CD4-positive, alpha-beta T cell treated with Interleukin-17A for 1 hour (primary cell): ENCODE measurements at regions not wholly inside any gene's neighbourhood (a gene's known extent, or its start where the extent isn't known, plus 50 kb on each side); places are given as distances from the start of the nearest gene placed in this dataset.
"Not testable (repeated sequence)": the region's sequence is repeated elsewhere in the genome, so short reads cannot be mapped to it uniquely, and the experiment has no call there.

Experiments used
- DNase-seq: peaks from one replicate; pipeline ENCODE4 v3.0.0-alpha.2; 2020

DNA sequence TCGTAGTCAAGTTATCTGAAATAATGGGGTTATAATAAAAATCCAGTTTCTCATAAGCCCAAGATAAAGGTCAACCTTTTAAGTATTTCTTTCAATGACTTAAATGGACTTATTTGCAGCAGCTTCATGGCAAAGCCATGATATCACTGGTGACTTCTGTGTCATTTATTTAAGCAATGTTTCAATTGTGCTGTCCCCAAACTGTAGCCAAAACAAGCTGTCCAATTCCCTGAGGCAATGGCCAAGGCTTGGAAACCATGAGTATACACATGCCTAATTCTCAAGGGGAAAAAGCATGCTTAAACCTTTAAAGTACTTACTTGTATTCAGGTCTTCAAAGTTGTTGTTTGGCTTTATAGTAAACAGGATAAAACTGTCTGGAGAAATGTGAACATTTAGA, 376.4 kb upstream of the TNC start:
- no peak for DNase-seq

DNA sequence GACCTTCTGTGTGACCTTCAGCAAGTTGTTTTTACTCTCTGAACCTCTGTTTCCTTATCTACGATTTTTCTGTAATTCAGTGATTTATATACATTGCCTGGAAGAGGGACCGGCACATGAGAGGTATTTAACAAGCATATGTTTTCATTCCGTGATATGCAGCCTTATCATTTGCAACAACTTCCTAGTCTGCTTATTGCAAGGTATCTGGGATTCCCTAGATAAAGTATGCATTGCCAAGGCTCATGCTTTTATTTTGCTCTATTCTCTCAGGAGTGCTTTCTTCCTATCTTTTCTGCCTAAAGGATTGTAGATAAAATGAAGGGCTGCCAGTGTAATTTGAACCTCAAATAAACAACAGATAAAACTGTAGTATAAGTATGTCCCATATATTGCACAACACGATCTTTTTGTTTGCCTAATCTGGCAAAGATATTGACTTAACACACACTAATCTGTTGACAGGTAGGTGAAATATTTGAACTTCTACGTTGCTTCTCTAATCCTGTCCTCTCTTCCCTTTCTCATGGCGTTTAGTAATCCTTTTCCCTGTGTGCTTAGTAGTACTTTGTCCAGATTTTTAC, 377.2 kb upstream of the TNC start:
- DNase-seq, result no peak

- no peak for DNase-seq
Measured at GRCh38 chr9:115495836-115496235, 377.9 kb upstream of the TNC start.

DNA sequence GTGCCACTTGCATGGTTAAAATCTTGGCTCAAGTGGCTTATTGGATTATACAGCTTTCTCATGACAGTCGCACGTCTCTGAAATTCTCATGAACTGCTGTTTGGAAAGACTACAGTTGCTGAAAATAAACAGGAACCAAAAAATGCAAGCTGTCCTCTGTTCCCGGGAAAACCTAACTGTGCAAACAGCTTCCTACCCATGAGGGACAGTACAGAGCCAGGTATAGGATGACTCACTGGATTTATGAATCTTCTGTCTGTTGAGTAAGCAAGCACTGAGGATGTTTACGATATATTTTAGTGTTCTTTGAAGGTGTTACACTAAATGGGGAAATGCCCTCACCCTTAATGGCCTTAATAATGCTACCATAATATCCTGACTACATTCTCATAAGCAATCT, 380.3 kb upstream of the TNC start:
- no peak for DNase-seq

GRCh38 chr9:115507148-115507547, 389.2 kb upstream of the TNC start:
- no peak for DNase-seq

DNA sequence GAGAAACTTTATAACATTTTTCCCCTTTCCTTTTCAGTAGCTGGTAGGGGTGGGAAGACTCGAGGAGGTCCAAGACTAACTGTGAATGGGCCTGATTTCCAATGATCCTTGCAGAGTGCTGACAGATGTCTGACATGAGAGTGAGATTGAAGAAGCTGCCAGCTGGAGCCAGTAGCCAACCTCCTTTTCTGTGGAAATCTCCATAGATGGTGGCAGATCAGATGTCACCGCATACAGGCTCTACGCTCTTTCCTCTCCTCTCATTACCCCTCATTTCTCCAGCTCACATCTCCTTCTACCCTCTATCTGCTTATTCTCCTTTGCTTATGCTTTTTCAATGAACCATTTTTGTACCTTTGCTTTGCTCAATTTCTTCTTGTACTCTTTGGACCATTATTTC, 395.2 kb upstream of the TNC start:
- no peak for DNase-seq

DNA sequence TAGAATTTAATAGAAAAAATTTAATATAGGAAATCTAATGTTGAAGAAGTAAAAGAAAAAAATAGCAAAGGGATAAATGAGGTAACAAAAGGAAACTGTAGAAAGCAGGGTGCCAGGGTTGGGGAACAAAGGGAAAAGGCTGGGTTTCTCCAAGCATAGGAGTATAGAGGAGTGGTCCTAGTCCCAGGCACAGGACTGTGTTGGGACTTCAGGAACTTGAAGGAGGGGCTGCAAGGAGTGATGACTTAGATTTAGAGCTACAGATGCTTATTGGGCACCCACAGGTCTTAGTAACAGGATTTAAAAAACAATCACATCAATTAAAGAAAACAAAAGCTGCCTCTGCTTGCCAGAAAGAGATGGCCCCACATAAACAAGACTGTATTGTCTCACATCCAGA, 396.5 kb upstream of the TNC start:
- no peak for DNase-seq

DNA sequence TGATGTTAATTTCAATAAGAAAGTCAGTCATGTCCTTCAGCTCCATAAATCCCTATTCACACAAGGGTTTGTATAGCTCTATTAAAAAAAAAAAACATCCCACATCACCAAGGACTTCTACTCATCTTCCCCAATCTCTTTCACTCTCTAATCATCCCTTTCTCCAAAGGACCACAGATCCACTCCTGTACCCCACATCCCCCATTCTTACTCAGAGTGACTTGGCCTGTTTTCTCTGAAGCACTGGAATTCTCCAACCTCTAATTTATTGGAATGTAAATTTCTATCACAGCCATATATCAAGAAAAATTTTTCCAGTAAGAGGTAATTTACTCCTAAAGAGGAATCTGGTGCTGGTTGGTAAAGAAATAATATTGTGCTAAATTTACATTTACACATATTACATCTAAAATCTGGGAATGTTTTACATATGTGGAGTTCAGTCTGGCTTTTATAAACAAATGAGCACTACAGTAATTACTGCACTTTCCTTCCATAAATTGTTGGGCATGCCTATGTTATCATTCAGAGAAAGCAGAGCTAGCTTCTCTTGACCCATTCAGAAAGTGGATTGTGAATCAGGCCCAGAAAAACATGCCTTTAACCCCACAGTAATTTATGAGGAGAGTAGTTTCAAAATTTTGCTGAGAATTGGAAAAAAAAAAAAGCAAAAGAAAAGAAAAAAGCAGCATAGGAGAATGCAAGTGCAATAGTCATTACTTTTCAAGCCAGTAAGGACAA, 399.5 kb upstream of the TNC start:
- no peak for DNase-seq

GRCh38 chr9:115520646-115521045, 402.7 kb upstream of the TNC start:
- DNase-seq, result no peak

GRCh38 chr9:115522912-115523311, 405.0 kb upstream of the TNC start:
- no peak for DNase-seq

GRCh38 chr9:115524453-115525059, 406.6 kb upstream of the TNC start:
- DNase-seq, result peak; percentile 35

DNA sequence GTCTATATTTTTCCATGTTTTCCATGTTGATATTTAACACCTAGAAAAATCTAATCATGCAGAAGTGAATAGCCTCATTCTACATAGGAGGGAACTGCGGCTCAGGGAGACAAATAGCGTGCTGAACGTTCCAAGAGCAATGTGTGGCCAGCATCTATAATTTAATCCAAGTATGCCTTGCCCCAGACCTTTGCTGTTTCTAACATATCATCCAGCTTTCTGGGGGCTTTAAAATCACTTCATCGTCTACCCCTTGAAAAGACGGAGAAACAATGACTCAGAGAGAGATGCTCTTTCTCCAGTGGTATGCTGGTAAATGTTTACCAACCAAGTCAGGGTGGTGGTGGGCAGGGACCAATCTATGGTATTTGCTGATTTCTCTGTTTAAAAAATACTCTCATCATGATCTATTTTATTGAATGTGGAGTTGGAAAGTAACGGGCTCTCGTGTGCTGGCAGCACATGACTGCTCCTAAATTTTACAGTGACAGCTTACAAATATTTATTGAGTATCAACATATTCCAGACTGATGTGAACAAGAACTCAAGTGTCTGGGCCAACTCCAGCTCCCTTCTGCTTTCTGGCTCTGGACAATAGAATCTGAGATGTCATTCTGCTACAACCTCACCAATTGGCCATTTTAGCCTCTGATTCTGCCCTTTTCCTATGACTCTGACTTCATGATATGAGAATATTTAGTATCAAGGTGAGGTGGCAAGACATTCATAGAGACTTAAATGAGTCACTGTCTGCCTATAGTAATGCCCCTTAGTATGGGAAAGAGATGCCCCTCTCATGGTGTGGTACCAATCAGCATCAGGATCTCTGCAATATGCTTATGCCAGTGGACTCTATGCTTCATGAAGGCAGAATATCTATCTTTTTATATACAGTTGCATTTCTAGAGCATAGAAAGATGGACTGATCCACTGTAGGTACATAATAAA, 407.4 kb upstream of the TNC start:
- no peak for DNase-seq

GRCh38 chr9:115531410-115532125, 413.6 kb upstream of the TNC start:
- DNase-seq, result no peak

DNA sequence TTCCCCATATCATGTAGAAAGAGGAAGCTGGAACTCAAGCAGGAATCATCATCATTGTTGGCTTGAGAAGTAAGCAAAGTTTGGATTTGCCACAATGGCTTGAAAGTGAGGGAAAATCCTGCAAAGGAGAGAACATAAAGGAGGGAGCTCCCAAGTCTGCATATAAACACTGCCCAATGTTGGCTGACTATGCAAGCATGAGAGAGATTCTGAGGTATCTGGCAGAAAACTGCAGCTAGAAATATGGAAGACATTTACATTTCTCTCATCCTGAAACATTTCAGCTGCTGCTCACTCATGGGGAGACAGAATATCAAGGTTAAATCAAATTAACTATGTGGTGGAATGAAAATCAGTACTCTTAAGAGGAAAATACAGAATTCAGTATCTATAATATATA, 415.6 kb upstream of the TNC start:
- DNase-seq, result no peak

- DNase-seq, result no peak
Measured at GRCh38 chr9:115540091-115540490, 422.1 kb upstream of the TNC start.

GRCh38 chr9:115543511-115543910, 425.6 kb upstream of the TNC start:
- no peak for DNase-seq

GRCh38 chr9:115548609-115549260, 430.8 kb upstream of the TNC start:
- no peak for DNase-seq

- no peak for DNase-seq
Measured at GRCh38 chr9:115551396-115551795, 433.4 kb upstream of the TNC start.

DNA sequence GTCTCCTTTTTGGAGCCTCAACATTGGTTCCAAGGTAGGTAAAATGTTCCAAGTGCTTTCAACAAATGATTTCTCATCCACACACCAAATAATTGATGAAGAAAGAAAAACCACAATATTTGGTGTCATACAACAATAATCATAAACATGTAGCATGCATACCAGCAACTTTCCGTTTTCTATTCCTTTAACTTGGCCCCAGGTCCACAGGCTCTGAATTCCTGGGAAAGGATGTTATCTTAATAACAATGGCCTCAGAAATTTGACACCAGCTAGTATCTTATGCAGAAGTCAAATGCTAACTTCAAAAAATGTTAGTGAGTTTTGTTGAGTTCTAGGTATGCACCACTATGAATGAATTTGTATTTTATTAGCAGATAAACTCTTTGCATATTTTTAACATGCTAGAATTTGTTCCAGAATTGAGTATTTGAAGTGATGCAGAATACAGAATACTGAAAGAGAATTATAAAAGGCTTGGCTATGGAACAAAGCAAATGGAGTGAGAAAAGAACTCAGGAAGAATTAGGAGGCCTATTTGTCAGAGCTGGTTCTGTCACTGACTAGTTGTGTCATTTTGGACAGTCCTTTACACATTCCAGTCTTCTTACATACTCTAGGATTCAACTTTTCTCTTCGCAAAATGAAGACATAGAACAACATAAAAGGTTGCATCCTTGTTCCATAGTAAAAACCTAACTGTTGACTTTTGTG, 435.3 kb upstream of the TNC start:
- no peak for DNase-seq

- no peak for DNase-seq
Measured at GRCh38 chr9:115556432-115556831, 438.5 kb upstream of the TNC start.

DNA sequence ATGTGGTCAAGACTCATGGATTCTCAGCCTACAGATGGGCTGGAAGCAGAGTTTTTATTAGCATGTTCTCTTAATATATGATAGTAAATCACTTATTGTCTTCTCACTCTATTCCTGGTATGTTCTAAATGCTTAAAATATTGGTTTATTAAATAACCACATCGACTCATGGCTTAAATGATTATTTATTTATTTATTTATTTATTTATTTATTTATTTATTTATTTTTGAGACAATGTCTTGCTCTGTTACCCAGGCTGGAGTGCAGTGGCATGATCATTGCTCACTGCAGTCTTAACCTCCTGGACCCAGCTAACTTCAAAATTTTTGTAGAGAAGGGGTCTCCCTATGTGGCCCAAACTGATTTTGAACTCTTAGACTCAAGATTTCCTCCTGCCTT, 457.2 kb upstream of the TNC start:
- DNase-seq, result no peak

DNA sequence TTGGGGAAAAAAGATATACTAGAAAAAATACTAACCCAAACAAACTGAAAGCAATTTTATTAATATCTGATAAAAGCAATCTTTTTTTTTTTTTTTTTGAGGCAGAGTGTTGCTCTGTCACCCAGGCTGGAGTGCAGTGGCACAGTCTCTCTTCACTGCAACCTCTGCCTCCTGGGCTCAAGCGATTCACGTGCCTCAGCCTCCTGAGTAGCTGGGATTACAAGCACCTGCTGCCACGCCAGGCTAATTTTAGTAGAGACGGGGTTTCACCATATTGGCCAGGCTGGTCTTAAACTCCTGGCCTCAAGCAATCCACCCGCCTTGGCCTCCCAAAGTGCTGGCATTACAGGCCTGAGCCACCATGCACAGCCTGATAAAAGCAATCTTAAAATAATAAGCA, 467.5 kb upstream of the TNC start:
- not testable (repeated sequence) for DNase-seq
